BE2C (cell line): ENCODE measurements at regions not wholly inside any gene's neighbourhood (a gene's known extent, or its start where the extent isn't known, plus 50 kb on each side); places are given as distances from the start of the nearest gene placed in this dataset.

Experiments
- DNase-seq: peaks from one replicate; pipeline ENCODE4 v3.0.0-alpha.2; 2020
- H3K27me3 ChIP-seq: fragments of 250-450 bp; sonication (Bioruptor Pico); 2 replicates; pipeline ENCODE4 v1.5.1; 2020; ENCODE audit warnings: mild to moderate bottlenecking
- H3K36me3 ChIP-seq: fragments of 250-450 bp; sonication (Bioruptor Pico); 2 replicates; pipeline ENCODE4 v1.5.1; 2020; ENCODE audit warnings: mild to moderate bottlenecking
- H3K4me1 ChIP-seq: fragments of 250-450 bp; sonication (Bioruptor Pico); 2 replicates; pipeline ENCODE4 v1.5.1; 2020
- H3K4me3 ChIP-seq: 2 replicates; pipeline ENCODE4 v1.5.1; 2011; ENCODE audit warnings: low read depth, low read length
- H3K9me3 ChIP-seq: fragments of 250-450 bp; sonication (Bioruptor Pico); 2 replicates; pipeline ENCODE4 v1.5.1; 2020
- TF ChIP-seq, protein P1 (sequence below): IDR thresholded peaks from 2 replicates; pipeline ENCODE4 v1.5.1; 2012; ENCODE audit warnings: mild to moderate bottlenecking, low read depth, low read length

DNA sequence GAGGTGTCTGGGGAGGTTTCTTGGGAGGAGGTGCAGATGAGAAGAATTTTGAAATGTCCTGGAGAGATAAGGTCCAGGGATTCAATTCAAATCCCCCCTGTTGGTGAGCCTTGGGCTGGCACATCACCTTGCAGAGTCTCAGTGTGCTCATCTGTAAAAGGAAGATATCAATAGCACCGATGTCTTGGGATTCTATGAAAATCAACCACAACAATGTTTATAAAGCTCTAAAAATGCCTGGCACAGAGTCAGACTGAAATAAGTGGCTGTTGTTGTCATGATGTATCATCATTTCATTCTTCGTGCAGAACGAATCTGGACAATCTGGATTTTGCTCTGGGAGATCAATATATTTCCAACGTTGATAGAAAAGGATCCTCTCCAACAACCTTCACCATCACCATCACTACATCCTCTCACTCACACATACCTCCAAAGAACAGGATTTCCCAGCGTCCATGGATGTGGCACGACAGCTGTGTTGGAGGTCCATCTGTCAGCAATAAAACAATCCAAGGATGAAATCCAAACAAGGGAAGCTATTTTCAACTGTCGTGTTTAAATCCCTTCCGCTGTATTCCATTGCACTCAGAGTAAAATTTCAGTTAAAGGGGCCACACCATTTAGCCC, 393.7 kb upstream of the DYNLRB2 start:
- H3K36me3 ChIP-seq: no peaks in the 10 kb centered on the region
- H3K4me3 ChIP-seq: no peak overlapping the region
- H3K4me1 ChIP-seq: no peaks in the 10 kb centered on the region
- H3K27me3 ChIP-seq: no peaks in the 10 kb centered on the region
- TF ChIP-seq, protein P1, sequence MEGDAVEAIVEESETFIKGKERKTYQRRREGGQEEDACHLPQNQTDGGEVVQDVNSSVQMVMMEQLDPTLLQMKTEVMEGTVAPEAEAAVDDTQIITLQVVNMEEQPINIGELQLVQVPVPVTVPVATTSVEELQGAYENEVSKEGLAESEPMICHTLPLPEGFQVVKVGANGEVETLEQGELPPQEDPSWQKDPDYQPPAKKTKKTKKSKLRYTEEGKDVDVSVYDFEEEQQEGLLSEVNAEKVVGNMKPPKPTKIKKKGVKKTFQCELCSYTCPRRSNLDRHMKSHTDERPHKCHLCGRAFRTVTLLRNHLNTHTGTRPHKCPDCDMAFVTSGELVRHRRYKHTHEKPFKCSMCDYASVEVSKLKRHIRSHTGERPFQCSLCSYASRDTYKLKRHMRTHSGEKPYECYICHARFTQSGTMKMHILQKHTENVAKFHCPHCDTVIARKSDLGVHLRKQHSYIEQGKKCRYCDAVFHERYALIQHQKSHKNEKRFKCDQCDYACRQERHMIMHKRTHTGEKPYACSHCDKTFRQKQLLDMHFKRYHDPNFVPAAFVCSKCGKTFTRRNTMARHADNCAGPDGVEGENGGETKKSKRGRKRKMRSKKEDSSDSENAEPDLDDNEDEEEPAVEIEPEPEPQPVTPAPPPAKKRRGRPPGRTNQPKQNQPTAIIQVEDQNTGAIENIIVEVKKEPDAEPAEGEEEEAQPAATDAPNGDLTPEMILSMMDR: no peak
- DNase-seq: no peak
- peaks cover 3% of the 10 kb centered on the region; the same call in 1 of the 2 replicates for H3K9me3 ChIP-seq

DNA sequence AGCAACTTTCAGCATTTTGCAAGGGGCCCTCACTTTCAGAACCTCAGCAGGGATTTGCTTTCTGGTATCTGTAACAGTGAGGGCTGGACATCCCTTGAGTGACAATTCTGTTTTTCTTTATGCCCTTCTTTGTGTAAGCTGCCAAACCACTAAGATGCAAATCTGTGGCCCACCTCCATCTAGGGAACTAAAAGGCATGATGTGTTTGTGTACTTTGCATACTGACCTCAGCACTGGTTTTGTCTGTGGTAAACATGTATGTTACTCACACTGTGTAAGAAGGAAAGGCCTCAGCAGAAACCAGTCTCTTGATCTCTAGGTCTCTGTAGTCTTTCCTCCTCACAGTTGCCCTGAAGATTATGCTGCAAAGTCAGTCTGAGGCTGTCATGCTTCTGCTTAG, 396.6 kb upstream of the DYNLRB2 start:
- TF ChIP-seq, protein P1: no peak
- H3K4me1 ChIP-seq: no peaks in the 10 kb centered on the region
- no peaks in the 10 kb centered on the region for H3K36me3 ChIP-seq
- no peaks in the 10 kb centered on the region for H3K27me3 ChIP-seq
- no peak for DNase-seq
- peaks cover 4% of the 10 kb centered on the region; the same call in 1 of the 2 replicates for H3K9me3 ChIP-seq
- H3K4me3 ChIP-seq: no peak overlapping the region

DNA sequence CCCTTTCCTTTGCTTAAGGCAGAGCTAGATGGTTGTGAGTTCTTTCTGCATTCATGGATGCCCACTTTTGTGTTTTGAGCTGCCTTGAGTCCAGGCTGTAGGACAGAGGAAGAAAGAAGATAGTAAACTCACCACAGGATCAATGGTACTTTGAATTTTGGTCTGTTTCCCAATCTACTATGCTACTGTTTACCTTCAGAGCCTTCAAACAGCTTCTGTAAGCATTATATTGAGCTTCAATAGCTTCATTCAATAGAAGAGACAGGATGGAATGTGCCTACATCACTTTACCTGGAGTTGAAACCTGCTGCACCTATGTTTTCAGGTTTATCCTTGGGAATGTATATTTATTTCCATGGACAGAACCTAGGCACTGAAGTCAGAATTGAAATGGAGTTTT, 397.9 kb upstream of the DYNLRB2 start:
- no peaks in the 10 kb centered on the region for H3K36me3 ChIP-seq
- H3K9me3 ChIP-seq: peaks cover 4% of the 10 kb centered on the region; the same call in 1 of the 2 replicates
- H3K4me1 ChIP-seq: no peaks in the 10 kb centered on the region
- no peak overlapping the region for H3K4me3 ChIP-seq
- TF ChIP-seq, protein P1: no peak
- DNase-seq: no peak
- no peaks in the 10 kb centered on the region for H3K27me3 ChIP-seq

DNA sequence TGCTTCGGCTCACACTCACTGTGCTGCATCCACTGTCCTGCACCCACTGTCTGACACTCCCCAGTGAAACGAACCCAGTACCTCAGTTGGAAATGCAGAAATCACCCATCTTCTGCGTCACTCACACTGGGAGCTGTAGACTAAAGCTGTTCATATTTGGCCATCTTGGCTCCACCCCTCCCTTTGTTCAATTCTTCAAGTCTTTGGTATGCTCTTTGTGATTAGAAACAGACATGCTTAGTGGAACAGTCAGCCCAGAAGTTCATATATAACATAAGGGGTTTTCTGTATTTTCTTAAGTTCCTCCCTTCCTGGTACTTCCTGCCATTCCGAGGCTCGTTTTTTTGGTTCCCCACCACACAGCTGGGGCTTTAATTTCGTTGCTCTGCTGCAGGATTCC, 398.5 kb upstream of the DYNLRB2 start:
- peaks cover 4% of the 10 kb centered on the region; the same call in 1 of the 2 replicates for H3K9me3 ChIP-seq
- no peaks in the 10 kb centered on the region for H3K27me3 ChIP-seq
- H3K4me3 ChIP-seq: no peak overlapping the region
- DNase-seq: no peak
- H3K4me1 ChIP-seq: no peaks in the 10 kb centered on the region
- H3K36me3 ChIP-seq: no peaks in the 10 kb centered on the region
- TF ChIP-seq, protein P1: no peak

DNA sequence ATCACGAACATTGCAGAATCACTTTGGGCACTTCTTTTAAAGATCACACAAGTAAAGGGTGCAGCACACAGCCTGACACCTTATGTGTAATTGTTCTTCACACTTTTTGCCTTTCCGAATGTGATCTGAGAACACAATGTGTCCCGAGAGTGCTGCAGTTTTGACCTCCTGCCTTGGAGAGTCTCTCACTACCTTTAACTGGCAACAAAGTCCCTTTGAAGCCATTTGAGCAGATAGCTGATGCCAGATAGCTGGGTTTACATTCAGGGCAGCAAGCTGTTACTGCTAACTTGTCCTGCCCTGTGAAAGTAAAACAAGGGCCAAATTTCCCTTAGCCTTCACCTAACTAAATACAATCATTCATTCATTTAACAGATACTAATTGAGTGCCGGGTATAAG, 411.0 kb upstream of the DYNLRB2 start:
- H3K27me3 ChIP-seq: no peaks in the 10 kb centered on the region
- no peaks in the 10 kb centered on the region for H3K9me3 ChIP-seq
- no peaks in the 10 kb centered on the region for H3K36me3 ChIP-seq
- no peak overlapping the region for H3K4me3 ChIP-seq
- TF ChIP-seq, protein P1: no peak
- DNase-seq: no peak
- H3K4me1 ChIP-seq: no peaks in the 10 kb centered on the region

DNA sequence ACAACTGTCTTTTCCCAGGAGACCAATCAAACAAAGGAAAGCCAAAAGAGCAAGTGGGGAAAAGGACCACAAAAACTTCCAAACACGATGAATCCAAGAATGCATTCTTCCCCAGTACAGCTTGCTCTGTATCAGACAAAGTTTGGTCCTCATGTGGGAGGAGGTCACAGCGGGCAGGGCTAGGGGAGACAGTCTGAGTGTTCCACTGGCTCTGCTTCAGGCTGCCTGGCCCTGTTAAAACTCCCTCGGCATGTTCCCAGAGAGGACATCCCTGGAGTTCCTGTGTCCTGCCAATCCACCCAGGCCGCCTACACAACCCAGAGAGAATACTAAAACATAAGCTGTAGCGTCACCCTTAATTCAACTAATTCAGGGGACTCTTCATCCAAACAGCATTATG, 415.1 kb upstream of the DYNLRB2 start:
- H3K36me3 ChIP-seq: no peaks in the 10 kb centered on the region
- no peak for DNase-seq
- H3K27me3 ChIP-seq: no peaks in the 10 kb centered on the region
- H3K4me1 ChIP-seq: no peaks in the 10 kb centered on the region
- no peaks in the 10 kb centered on the region for H3K9me3 ChIP-seq
- H3K4me3 ChIP-seq: no peak overlapping the region
- TF ChIP-seq, protein P1: no peak
